Esophagus squamous epithelium (tissue), 4 donors: ENCODE measurements at regions not wholly inside any gene's neighbourhood (a gene's known extent, or its start where the extent isn't known, plus 50 kb on each side); places are given as distances from the start of the nearest gene placed in this dataset.

Experiments used
- CTCF ChIP-seq, 6 experiments: fragments of 450-650 bp in 4 of 6; fragments of 200-600 bp in 2 of 6; sonication (generic) in 2 of 6; IDR thresholded peaks; one replicate each; pipeline ENCODE4 v1.5.1; 2016 to 2019; ENCODE audit warnings: antibody characterized with exemption in 6 of 6, mild to moderate bottlenecking in 4 of 6, moderate library complexity in 4 of 6
- POLR2A ChIP-seq, 4 donors: fragments of 450-650 bp; IDR thresholded peaks; one replicate each; pipeline ENCODE4 v1.6.1; 2017; ENCODE audit warnings: antibody characterized with exemption in 4 of 4, mild to moderate bottlenecking in 4 of 4, moderate library complexity in 3 of 4

GRCh38 chr14:27672047-27672446 lies 1074.2 kb upstream of the NOVA1 start:
- TF ChIP-seq CTCF (IDR thresholded peaks at IDR 0.05) (no peak), POLR2A (IDR thresholded peaks at IDR 0.05) (no peak)
